ENCODE measurements at regions not wholly inside any gene's neighbourhood (a gene's known extent, or its start where the extent isn't known, plus 50 kb on each side); places are given as distances from the start of the nearest gene placed in this dataset.

DNA sequence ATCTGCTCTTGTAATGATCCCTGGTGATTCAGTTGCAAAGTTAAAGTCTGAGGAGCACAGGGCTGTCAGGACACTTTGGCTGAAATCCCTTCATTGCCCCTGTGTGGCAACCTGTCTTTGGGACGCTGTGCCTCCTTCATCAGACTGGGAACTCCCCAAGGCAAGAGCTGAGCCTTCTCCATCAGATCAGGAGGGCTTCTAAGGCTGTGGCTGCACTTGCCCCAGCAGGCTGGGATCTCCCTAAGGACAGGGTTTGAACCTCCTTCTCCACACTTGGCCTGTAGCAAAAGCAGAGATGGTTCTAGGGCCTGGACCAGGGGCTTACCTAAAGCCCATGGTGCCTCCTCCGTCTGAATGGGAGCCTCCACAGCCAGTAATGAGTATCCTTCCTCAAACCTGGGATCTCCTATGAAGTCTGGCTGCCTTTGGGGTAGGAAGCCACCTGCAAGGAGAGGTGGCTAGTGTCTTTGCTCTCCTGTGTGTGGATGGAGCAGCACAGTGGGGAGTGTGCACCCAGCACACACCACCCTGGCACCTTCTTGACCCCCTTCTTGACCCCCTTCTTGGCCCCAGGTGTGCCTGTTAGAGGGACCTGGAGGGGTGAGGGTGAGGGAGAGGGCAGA lies 79.0 kb upstream of the NKD1 start:
- TF ChIP-seq POLR2A (IDR thresholded peaks at IDR 0.05) (no peak), CTCF (IDR thresholded peaks at IDR 0.05) (no peak)
